GM12873 (cell line): ENCODE measurements at regions not wholly inside any gene's neighbourhood (a gene's known extent, or its start where the extent isn't known, plus 50 kb on each side); places are given as distances from the start of the nearest gene placed in this dataset.

ENCODE experiments used
- CTCF ChIP-seq: IDR thresholded peaks from 2 replicates; pipeline ENCODE4 v1.5.1; 2012; ENCODE audit warnings: low read depth, mild to moderate bottlenecking, moderate library complexity, low read length, control low read depth; ENCODE audit not compliant: insufficient read depth; ENCODE audit errors: missing control alignments

GRCh38 chr17:71436479-71436878, 684.3 kb upstream of the SOX9 start:
- no peak for TF ChIP-seq CTCF

GRCh38 chr17:71437166-71437565, 683.7 kb upstream of the SOX9 start:
- TF ChIP-seq CTCF = no peak

- TF ChIP-seq CTCF = no peak
Observed at GRCh38 chr17:71438631-71439146, 682.1 kb upstream of the SOX9 start.

- no peak for TF ChIP-seq CTCF
Observed at GRCh38 chr17:71440513-71440912, 680.3 kb upstream of the SOX9 start.

- no peak for TF ChIP-seq CTCF
Observed at GRCh38 chr17:71441098-71441497, 679.7 kb upstream of the SOX9 start.

GRCh38 chr17:71444078-71444477, 676.7 kb upstream of the SOX9 start:
- no peak for TF ChIP-seq CTCF

- no peak for TF ChIP-seq CTCF
Observed at GRCh38 chr17:71446645-71447437, 674.0 kb upstream of the SOX9 start.
